Mucosa of gallbladder (tissue), 1 donor: ENCODE measurements at regions not wholly inside any gene's neighbourhood (a gene's known extent, or its start where the extent isn't known, plus 50 kb on each side); places are given as distances from the start of the nearest gene placed in this dataset.

Source experiments
- DNase-seq: peaks from one replicate; pipeline ENCODE4 v3.0.0-alpha.2; 2020; ENCODE audit warnings: low spot score
- donor health status: DM: no; HTN: no; CAD: no.

- DNase-seq: no peak
Observed at GRCh38 chr1:191890433-191891088, 267.7 kb upstream of the RGS18 start.

- DNase-seq: no peak
Observed at GRCh38 chr1:191892716-191893115, 265.5 kb upstream of the RGS18 start.

GRCh38 chr1:191895049-191895448 is 263.2 kb upstream of the RGS18 start:
- no peak for DNase-seq

GRCh38 chr1:191895462-191896058 is 262.7 kb upstream of the RGS18 start:
- no peak for DNase-seq

- DNase-seq: no peak
Observed at GRCh38 chr1:191897134-191897533, 261.1 kb upstream of the RGS18 start.

GRCh38 chr1:191901651-191902050 is 256.6 kb upstream of the RGS18 start:
- DNase-seq: no peak

GRCh38 chr1:191904991-191905390 is 253.3 kb upstream of the RGS18 start:
- DNase-seq: no peak

- DNase-seq: no peak
Observed at GRCh38 chr1:191905781-191906180, 252.5 kb upstream of the RGS18 start.

- DNase-seq: no peak
Observed at GRCh38 chr1:191907121-191907520, 251.1 kb upstream of the RGS18 start.

GRCh38 chr1:191910245-191910644 is 248.0 kb upstream of the RGS18 start:
- DNase-seq: no peak

- no peak for DNase-seq
Observed at GRCh38 chr1:191912517-191912916, 245.7 kb upstream of the RGS18 start.

GRCh38 chr1:191913260-191913977 is 244.8 kb upstream of the RGS18 start:
- no peak for DNase-seq

- no peak for DNase-seq
Observed at GRCh38 chr1:191929383-191929782, 228.9 kb upstream of the RGS18 start.

GRCh38 chr1:191943684-191944083 is 214.6 kb upstream of the RGS18 start:
- DNase-seq: no peak

GRCh38 chr1:191953526-191953925 is 204.7 kb upstream of the RGS18 start:
- DNase-seq: no peak

GRCh38 chr1:191959856-191960255 is 198.4 kb upstream of the RGS18 start:
- no peak for DNase-seq

- DNase-seq: peak; percentile 18
Observed at GRCh38 chr1:191963286-191963685, 195.0 kb upstream of the RGS18 start.

GRCh38 chr1:191963781-191964455 is 194.3 kb upstream of the RGS18 start:
- DNase-seq: no peak

GRCh38 chr1:191969290-191969689 is 189.0 kb upstream of the RGS18 start:
- no peak for DNase-seq

- DNase-seq: no peak
Observed at GRCh38 chr1:191970116-191970515, 188.1 kb upstream of the RGS18 start.

GRCh38 chr1:191971447-191971846 is 186.8 kb upstream of the RGS18 start:
- no peak for DNase-seq

- no peak for DNase-seq
Observed at GRCh38 chr1:191974004-191974403, 184.3 kb upstream of the RGS18 start.
